Astrocyte (in vitro differentiated cells and primary cell): ENCODE measurements at regions not wholly inside any gene's neighbourhood (a gene's known extent, or its start where the extent isn't known, plus 50 kb on each side); places are given as distances from the start of the nearest gene placed in this dataset.

Experiments used
- DNase-seq: peaks from one replicate; pipeline ENCODE4 v3.0.0-alpha.2; 2010; ENCODE audit warnings: low read depth
- FAIRE-seq: peaks from 2 replicates; lab custom pipeline; 2011; peaks lifted over from hg19 to GRCh38; lab: Jason Lieb, UNC
- H2AFZ ChIP-seq: 2 replicates; pipeline ENCODE4 v1.6.0; 2012; ENCODE audit warnings: low read depth, low read length, inconsistent platforms
- H3K27ac ChIP-seq: 2 replicates; pipeline ENCODE4 v1.5.1; 2011; ENCODE audit warnings: low read depth, low read length, inconsistent platforms
- H3K27me3 ChIP-seq: 2 replicates; pipeline ENCODE4 v1.6.0; 2011; ENCODE audit warnings: low read length, inconsistent platforms; ENCODE audit not compliant: insufficient read depth
- H3K36me3 ChIP-seq: 2 replicates; pipeline ENCODE4 v1.5.1; 2011; ENCODE audit warnings: low read length, inconsistent platforms; ENCODE audit not compliant: insufficient read depth
- H3K4me1 ChIP-seq: 2 replicates; pipeline ENCODE4 v1.5.1; 2011; ENCODE audit warnings: low read length, inconsistent platforms; ENCODE audit not compliant: insufficient read depth
- H3K4me2 ChIP-seq: 2 replicates; pipeline ENCODE4 v1.6.0; 2012; ENCODE audit warnings: low read length, inconsistent platforms
- H3K4me3 ChIP-seq: 2 replicates; pipeline ENCODE4 v1.5.1; 2011; ENCODE audit warnings: low read depth, mild to moderate bottlenecking, low read length, inconsistent platforms; ENCODE audit not compliant: insufficient read depth
- H3K79me2 ChIP-seq: 2 replicates; pipeline ENCODE4 v1.6.0; 2012; ENCODE audit warnings: mild to moderate bottlenecking, low read length, inconsistent platforms; ENCODE audit not compliant: insufficient read depth
- H3K9ac ChIP-seq: 2 replicates; pipeline ENCODE4 v1.6.0; 2012; ENCODE audit warnings: mild to moderate bottlenecking, low read length, inconsistent platforms
- H3K9me3 ChIP-seq: 2 replicates; pipeline ENCODE4 v1.5.1; 2012; ENCODE audit warnings: low read depth, mild to moderate bottlenecking, low read length, inconsistent platforms; ENCODE audit not compliant: insufficient read depth
- H4K20me1 ChIP-seq: 2 replicates; pipeline ENCODE4 v1.6.0; 2012; ENCODE audit warnings: low read length, inconsistent platforms; ENCODE audit not compliant: insufficient read depth
- H3K27ac Mint-ChIP-seq: one replicate; pipeline ENCODE4 v1.8.0; 2021; ENCODE audit warnings: mild to moderate bottlenecking, mixed read lengths; ENCODE audit not compliant: unreplicated experiment
- H3K27me3 Mint-ChIP-seq: one replicate; pipeline ENCODE4 v1.8.0; 2021; ENCODE audit warnings: low read depth, mixed read lengths; ENCODE audit not compliant: unreplicated experiment
- H3K36me3 Mint-ChIP-seq: one replicate; pipeline ENCODE4 v1.8.0; 2021; ENCODE audit warnings: low read depth, mixed read lengths; ENCODE audit not compliant: unreplicated experiment
- H3K4me1 Mint-ChIP-seq: one replicate; pipeline ENCODE4 v1.8.0; 2021; ENCODE audit warnings: low read depth, mixed read lengths; ENCODE audit not compliant: unreplicated experiment
- H3K4me3 Mint-ChIP-seq: one replicate; pipeline ENCODE4 v1.8.0; 2021; ENCODE audit warnings: mild to moderate bottlenecking, moderate library complexity, mixed read lengths; ENCODE audit not compliant: unreplicated experiment
- H3K9me3 Mint-ChIP-seq: one replicate; pipeline ENCODE4 v1.8.0; 2021; ENCODE audit warnings: mild to moderate bottlenecking, mixed read lengths; ENCODE audit not compliant: unreplicated experiment
- EZH2 ChIP-seq: IDR thresholded peaks from 2 replicates; pipeline ENCODE4 v1.6.1; 2012; ENCODE audit warnings: mild to moderate bottlenecking, low read length, inconsistent platforms; ENCODE audit not compliant: insufficient read depth
- TF ChIP-seq, protein P1 (sequence below): IDR thresholded peaks from 2 replicates; pipeline ENCODE4 v1.5.1; 2011; ENCODE audit warnings: low read depth, mild to moderate bottlenecking, inconsistent platforms, low read length, moderate library complexity; ENCODE audit not compliant: insufficient read depth

DNA sequence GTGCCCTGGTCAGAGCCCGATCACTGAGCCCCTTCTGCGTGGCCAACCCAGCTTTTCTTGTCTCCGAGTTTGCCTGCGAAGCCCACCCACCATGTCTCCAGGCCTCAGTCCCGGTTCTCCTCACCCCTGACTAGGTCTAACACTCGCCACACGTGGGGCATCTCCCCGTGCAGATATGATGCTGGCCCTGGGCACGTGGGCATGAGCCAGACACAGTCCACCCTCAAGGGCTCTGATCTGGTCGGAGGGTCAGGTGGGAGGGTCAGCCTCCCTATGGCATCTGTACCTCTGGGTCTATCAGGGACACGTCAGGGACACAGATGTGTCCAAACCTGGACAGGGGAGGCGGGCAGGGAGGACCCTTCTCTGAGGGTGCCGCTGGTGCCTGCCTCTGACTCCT lies 95.4 kb downstream of the RHOB start:
- H3K4me1 Mint-ChIP-seq: peaks cover 5% of the 10 kb centered on the region
- H3K27ac ChIP-seq: no peak overlapping the region
- H3K36me3 ChIP-seq: no peaks in the 10 kb centered on the region
- H2AFZ ChIP-seq: no peak overlapping the region
- peaks cover 2% of the 10 kb centered on the region for H3K36me3 Mint-ChIP-seq
- no peak overlapping the region for H3K27ac Mint-ChIP-seq
- H3K9me3 Mint-ChIP-seq: peaks cover 6% of the 10 kb centered on the region
- DNase-seq: no peak
- H3K9me3 ChIP-seq: no peaks in the 10 kb centered on the region
- no peak for FAIRE-seq
- H3K79me2 ChIP-seq: no peaks in the 10 kb centered on the region
- no peaks in the 10 kb centered on the region for H3K27me3 ChIP-seq
- no peaks in the 10 kb centered on the region for H4K20me1 ChIP-seq
- H3K4me1 ChIP-seq: peaks cover 11% of the 10 kb centered on the region
- TF ChIP-seq EZH2: no peak
- TF ChIP-seq, protein P1, sequence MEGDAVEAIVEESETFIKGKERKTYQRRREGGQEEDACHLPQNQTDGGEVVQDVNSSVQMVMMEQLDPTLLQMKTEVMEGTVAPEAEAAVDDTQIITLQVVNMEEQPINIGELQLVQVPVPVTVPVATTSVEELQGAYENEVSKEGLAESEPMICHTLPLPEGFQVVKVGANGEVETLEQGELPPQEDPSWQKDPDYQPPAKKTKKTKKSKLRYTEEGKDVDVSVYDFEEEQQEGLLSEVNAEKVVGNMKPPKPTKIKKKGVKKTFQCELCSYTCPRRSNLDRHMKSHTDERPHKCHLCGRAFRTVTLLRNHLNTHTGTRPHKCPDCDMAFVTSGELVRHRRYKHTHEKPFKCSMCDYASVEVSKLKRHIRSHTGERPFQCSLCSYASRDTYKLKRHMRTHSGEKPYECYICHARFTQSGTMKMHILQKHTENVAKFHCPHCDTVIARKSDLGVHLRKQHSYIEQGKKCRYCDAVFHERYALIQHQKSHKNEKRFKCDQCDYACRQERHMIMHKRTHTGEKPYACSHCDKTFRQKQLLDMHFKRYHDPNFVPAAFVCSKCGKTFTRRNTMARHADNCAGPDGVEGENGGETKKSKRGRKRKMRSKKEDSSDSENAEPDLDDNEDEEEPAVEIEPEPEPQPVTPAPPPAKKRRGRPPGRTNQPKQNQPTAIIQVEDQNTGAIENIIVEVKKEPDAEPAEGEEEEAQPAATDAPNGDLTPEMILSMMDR: no peak
- H3K27me3 Mint-ChIP-seq: peaks cover 37% of the 10 kb centered on the region
- H3K9ac ChIP-seq: no peak overlapping the region
- no peak overlapping the region for H3K4me2 ChIP-seq
- no peak overlapping the region for H3K4me3 ChIP-seq
- no peak overlapping the region for H3K4me3 Mint-ChIP-seq

GRCh38 chr2:20542746-20543468 lies 96.0 kb downstream of the RHOB start:
- H3K27me3 ChIP-seq: no peaks in the 10 kb centered on the region
- H4K20me1 ChIP-seq: no peaks in the 10 kb centered on the region
- Mint-ChIP-seq H3K27me3 (peaks cover 32% of the 10 kb centered on the region), H3K4me1 (peaks cover 5% of the 10 kb centered on the region), H3K9me3 (peaks cover 6% of the 10 kb centered on the region), H3K4me3 (no peak overlapping the region), H3K36me3 (peaks cover 2% of the 10 kb centered on the region), H3K27ac (no peak overlapping the region)
- TF ChIP-seq EZH2: no peak
- TF ChIP-seq, protein P1: no peak
- no peak overlapping the region for H3K27ac ChIP-seq
- FAIRE-seq (no peak), DNase-seq (no peak)
- peaks cover 11% of the 10 kb centered on the region for H3K4me1 ChIP-seq
- H3K9ac ChIP-seq: no peak overlapping the region
- no peaks in the 10 kb centered on the region for H3K79me2 ChIP-seq
- no peak overlapping the region for H3K4me2 ChIP-seq
- no peaks in the 10 kb centered on the region for H3K9me3 ChIP-seq
- no peak overlapping the region for H3K4me3 ChIP-seq
- no peak overlapping the region for H2AFZ ChIP-seq
- no peaks in the 10 kb centered on the region for H3K36me3 ChIP-seq

- Mint-ChIP-seq H3K36me3 (peaks cover 2% of the 10 kb centered on the region), H3K27ac (no peak overlapping the region)
- no peaks in the 10 kb centered on the region for H4K20me1 ChIP-seq
Observed at GRCh38 chr2:20543469-20544152, 96.7 kb downstream of the RHOB start.

More at GRCh38 chr2:20543469-20544152, 96.7 kb downstream of the RHOB start:
- H3K27me3 Mint-ChIP-seq: peaks cover 27% of the 10 kb centered on the region
- Histone ChIP-seq H3K27ac (no peak overlapping the region), H3K4me3 (no peak overlapping the region), H3K9me3 (no peaks in the 10 kb centered on the region), H2AFZ (no peak overlapping the region), H3K27me3 (no peaks in the 10 kb centered on the region), H3K9ac (no peak overlapping the region), H3K4me2 (no peak overlapping the region), H3K4me1 (peaks cover 11% of the 10 kb centered on the region), H3K79me2 (no peaks in the 10 kb centered on the region), H3K36me3 (no peaks in the 10 kb centered on the region)
- peaks cover 6% of the 10 kb centered on the region for H3K9me3 Mint-ChIP-seq
- no peak for FAIRE-seq
- no peak overlapping the region for H3K4me3 Mint-ChIP-seq
- DNase-seq: no peak
- peaks cover 5% of the 10 kb centered on the region for H3K4me1 Mint-ChIP-seq
- TF ChIP-seq EZH2: no peak
- TF ChIP-seq, protein P1: no peak
